Stimulated activated CD8-positive, alpha-beta memory T cell treated with anti-CD3 and anti-CD28 coated beads, Interleukin-12 subunit alpha, Interleukin-12 subunit beta, amount 100 ng/mL, for 4 hours (primary cell): ENCODE measurements at regions not wholly inside any gene's neighbourhood (a gene's known extent, or its start where the extent isn't known, plus 50 kb on each side); places are given as distances from the start of the nearest gene placed in this dataset.
"Not testable (repeated sequence)": the region's sequence is repeated elsewhere in the genome, so short reads cannot be mapped to it uniquely, and the experiment has no call there.

Experiments used
- DNase-seq: peaks from one replicate; pipeline ENCODE4 v3.0.0-alpha.2; 2020; ENCODE audit warnings: low read depth

- DNase-seq = not testable (repeated sequence)
Measured at GRCh38 chr17:26881195-26881594, 412.7 kb upstream of the WSB1 start.

DNA sequence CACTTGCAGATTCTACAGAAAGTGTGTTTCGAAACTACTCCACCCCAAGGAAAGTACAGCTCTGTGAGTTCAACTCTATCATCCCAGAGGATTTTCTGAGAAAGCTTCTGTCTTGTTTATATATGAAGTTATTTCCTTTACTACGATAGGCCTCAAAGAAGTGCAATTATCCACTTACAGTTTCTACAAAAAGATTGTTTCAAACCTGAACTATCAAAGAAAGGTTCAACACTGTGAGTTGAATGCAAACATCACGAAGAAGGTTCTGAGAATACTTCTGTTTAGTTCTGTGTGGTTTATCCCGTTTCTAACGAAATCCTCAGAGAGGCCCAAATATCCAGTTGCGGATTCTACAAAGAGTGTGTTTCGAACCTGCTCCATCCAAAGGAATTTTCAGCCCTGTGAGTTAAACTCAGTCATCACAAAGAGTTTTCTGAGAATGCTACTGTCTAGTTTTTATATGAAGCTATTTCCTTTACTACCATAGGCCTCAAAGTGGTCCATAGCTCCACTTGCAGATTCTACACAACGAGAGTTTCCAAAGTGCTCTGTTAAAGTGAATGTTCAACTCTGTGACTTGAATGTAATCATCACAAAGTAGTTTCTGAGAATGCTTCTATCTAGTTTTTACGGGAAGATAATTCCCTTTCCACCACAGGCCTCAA is 411.7 kb upstream of the WSB1 start:
- not testable (repeated sequence) for DNase-seq

- not testable (repeated sequence) for DNase-seq
Measured at GRCh38 chr17:26883878-26884740, 409.8 kb upstream of the WSB1 start.

DNA sequence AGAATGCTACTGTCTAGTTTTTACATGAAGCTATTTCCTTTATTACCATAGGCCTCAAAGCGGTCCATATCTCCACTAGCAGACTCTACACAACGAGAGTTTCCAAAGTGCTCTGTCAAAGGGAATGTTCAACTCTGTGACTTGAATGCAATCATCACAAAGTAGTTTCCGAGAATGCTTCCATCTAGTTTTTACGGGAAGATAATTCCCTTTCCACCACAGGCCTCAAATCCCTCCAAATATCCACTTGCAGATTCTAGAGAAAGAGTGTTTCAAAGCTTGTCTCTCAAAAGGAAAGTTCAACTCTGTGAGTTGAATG is 409.2 kb upstream of the WSB1 start:
- DNase-seq = not testable (repeated sequence)

DNA sequence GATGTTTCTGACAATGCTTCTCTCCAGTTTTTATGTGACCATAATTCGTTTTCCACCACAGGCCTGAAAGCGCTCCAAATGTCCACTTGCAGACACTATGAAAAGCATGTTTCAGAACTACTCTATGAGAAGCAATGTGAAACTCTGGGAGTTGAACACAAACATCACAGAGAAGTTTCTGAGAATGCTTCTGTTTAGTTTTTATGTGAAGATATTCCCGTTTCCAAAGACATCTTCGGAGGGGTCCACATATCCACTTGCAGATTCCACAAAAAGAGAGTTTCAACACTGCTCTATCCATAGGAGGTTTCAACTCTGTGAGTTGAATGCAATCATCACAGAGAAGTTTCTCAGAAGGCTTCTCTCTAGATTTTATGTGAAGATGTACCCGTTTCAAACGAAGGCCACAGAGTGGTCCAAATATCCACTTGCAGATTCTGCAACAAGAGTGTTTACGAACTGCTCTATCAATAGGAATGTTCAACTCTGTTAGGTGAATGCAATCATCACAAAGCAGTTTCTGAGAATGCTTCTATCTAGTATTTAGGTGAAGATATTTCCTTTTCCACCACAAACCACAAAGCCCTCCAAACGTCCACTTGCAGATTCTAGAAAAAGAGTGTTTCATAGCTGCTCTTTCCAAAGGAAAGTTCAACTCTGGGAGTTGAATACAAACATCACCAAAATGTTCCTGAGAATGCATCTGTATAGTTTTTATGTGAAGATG is 408.5 kb upstream of the WSB1 start:
- peak; percentile 0 for DNase-seq
